A549 (cell line): ENCODE measurements at regions not wholly inside any gene's neighbourhood (a gene's known extent, or its start where the extent isn't known, plus 50 kb on each side); places are given as distances from the start of the nearest gene placed in this dataset.

ENCODE experiments used
- CHD2 ChIP-seq: fragments of 150-350 bp; IDR thresholded peaks from 2 replicates; pipeline ENCODE4 v1.6.1; 2014; ENCODE audit warnings: low read length; ENCODE audit not compliant: partially characterized antibody
- CTCF ChIP-seq: fragments of >200 bp; sonication (Bioruptor Twin); formaldehyde crosslinking; IDR thresholded peaks from 3 replicates; pipeline ENCODE4 v1.5.1; 2016
- EP300 ChIP-seq, 2 experiments: fragments of >200 bp; sonication (Bioruptor Twin); formaldehyde crosslinking; IDR thresholded peaks; 2 replicates in 1 of 2; 3 replicates in 1 of 2; pipeline ENCODE4 v1.6.1; 2016 to 2017
- POLR2A ChIP-seq: IDR thresholded peaks from 2 replicates; pipeline ENCODE4 v1.6.1; 2012; ENCODE audit warnings: mild to moderate bottlenecking, low read length
- RAD21 ChIP-seq, 2 experiments: fragments of >200 bp in 1 of 2; sonication (Bioruptor Twin) in 1 of 2; formaldehyde crosslinking in 1 of 2; IDR thresholded peaks in 1 of 2; conservative IDR thresholded peaks in 1 of 2; 2 replicates in 1 of 2; 3 replicates in 1 of 2; pipeline ENCODE4 v1.6.1; 2012 to 2018; ENCODE audit warnings: inconsistent platforms in 1 of 2

GRCh38 chrX:118179161-118179560, 62.6 kb upstream of the KLHL13 start:
- TF ChIP-seq POLR2A (no peak), EP300 (IDR thresholded peaks at IDR 0.05) (no peak), CHD2 (no peak), CTCF (no peak), RAD21 (conservative IDR thresholded peaks at IDR 0.05 in 1 of 2, IDR thresholded peaks at IDR 0.05 in 1 of 2) (no peak)
